ENCODE measurements at regions not wholly inside any gene's neighbourhood (a gene's known extent, or its start where the extent isn't known, plus 50 kb on each side); places are given as distances from the start of the nearest gene placed in this dataset.

- Histone ChIP-seq H3K4me3 (no peak overlapping the region), H3K27me3 (ENCODE audit: control insufficient read depth in 2 of 2, insufficient read depth in 2 of 2, low read length in 2 of 2) (peaks cover 0 to 8% of the 10 kb centered on the region in 2 experiments; a peak in 1 of 5 replicates), H2AFZ (ENCODE audit: low read depth, low read length) (no peak overlapping the region), H3K4me1 (replicated peaks in 1 of 2; ENCODE audit: control insufficient read depth in 2 of 2, insufficient read depth in 2 of 2, low read length in 2 of 2) (no peaks in the 10 kb centered on the region), H3K9ac (ENCODE audit: insufficient read depth in 1 of 2, low read depth in 2 of 2, low read length in 2 of 2) (no peak overlapping the region), H3K9me3 (replicated peaks; ENCODE audit: control insufficient read depth, insufficient read depth, low read depth, low read length) (no peaks in the 10 kb centered on the region), H3K27ac (ENCODE audit: extremely low read depth, low read depth, low read length) (no peak overlapping the region), H3K36me3 (ENCODE audit: control insufficient read depth, insufficient read depth, low read length) (no peaks in the 10 kb centered on the region), H3K79me2 (ENCODE audit: control insufficient read depth, insufficient read depth, low read length) (no peaks in the 10 kb centered on the region), H3K9me1 (ENCODE audit: control insufficient read depth, insufficient read depth, low read length) (no peaks in the 10 kb centered on the region), H4K20me1 (replicated peaks; ENCODE audit: control insufficient read depth, insufficient read depth, low read length) (no peaks in the 10 kb centered on the region; the same call in 1 of the 2 replicates), H3K4me2 (ENCODE audit: insufficient read depth, low read length) (no peak overlapping the region)
- no peak for DNase-seq (ENCODE audit: extremely low read depth in 1 of 4, low spot score in 3 of 4)
- BruUV-seq (replicated peaks), result no TSS peak
- in situ Hi-C loops (cut with MboI), result loop anchor here (10.0 kb wide), 1 partner anchor 528 kb away; no protein-coding TSS in a partner anchor
- TF ChIP-seq KDM5B (IDR thresholded peaks at IDR 0.05; ENCODE audit: insufficient replicate concordance, low read depth, low read length) (no peak), BMI1 (IDR thresholded peaks at IDR 0.05; ENCODE audit: low read length) (no peak), ASH1L (IDR thresholded peaks at IDR 0.05; ENCODE audit: borderline replicate concordance, low read depth, partially characterized antibody) (no peak), ELK3 (CRISPR knock-in tag; IDR thresholded peaks at IDR 0.05) (no peak)
- ATAC-seq, result no peak
- CTCF ChIA-PET (ENCODE audit: low intra/inter-chr PET ratio), result no interaction called here
- WGBS (ENCODE audit: insufficient coverage, low coverage, missing lambda C conversion rate), result 0% methylated on average over 1 of the region's 1 CpG
- FAIRE-seq, result no peak
- POLR2A ChIA-PET, result no interaction called here
- intact Hi-C loops (cut with micrococcal nuclease), result loop anchor here (10.0 kb wide), 1 partner anchor 292 kb away; no protein-coding TSS in a partner anchor
Observed at GRCh38 chr5:159447116-159447515, 116.8 kb upstream of the IL12B start.
